Prostate gland (tissue), 2 donors: ENCODE measurements at regions not wholly inside any gene's neighbourhood (a gene's known extent, or its start where the extent isn't known, plus 50 kb on each side); places are given as distances from the start of the nearest gene placed in this dataset.

Experiments
- DNase-seq: peaks from one replicate; pipeline ENCODE4 v3.0.0-alpha.2; 2019; ENCODE audit warnings: low spot score
- H3K27ac ChIP-seq, 2 donors: fragments of 200-600 bp; sonication (generic); 2 replicates each; pipeline ENCODE4 v1.5.1; 2017 to 2019
- H3K27me3 ChIP-seq: fragments of 200-600 bp; sonication (generic); replicated peaks from 2 replicates; pipeline ENCODE4 v1.5.1; 2019; ENCODE audit not compliant: insufficient read depth
- H3K36me3 ChIP-seq, 2 donors: fragments of 200-600 bp; sonication (generic); 1 replicate in 1 of 2; 2 replicates in 1 of 2; pipeline versions ENCODE4 v1.5.1 to v1.8.1; 2017 to 2019
- H3K4me1 ChIP-seq: fragments of 200-600 bp; sonication (generic); replicated peaks from 2 replicates; pipeline ENCODE4 v1.5.1; 2019
- H3K4me3 ChIP-seq, 2 donors: fragments of 200-600 bp; sonication (generic); 2 replicates each; pipeline ENCODE4 v1.5.1; 2017 to 2019
- H3K9me3 ChIP-seq: fragments of 200-600 bp; sonication (generic); 2 replicates; pipeline ENCODE4 v1.5.1; 2017
- POLR2A ChIP-seq: fragments of 450-650 bp; IDR thresholded peaks from one replicate; pipeline ENCODE4 v1.6.1; 2016; ENCODE audit warnings: antibody characterized with exemption, mild to moderate bottlenecking
- POLR2AphosphoS5 ChIP-seq: sonication (generic); formaldehyde crosslinking; IDR thresholded peaks from one replicate; pipeline ENCODE4 v1.6.1; 2017; ENCODE audit warnings: antibody characterized with exemption
- WGBS: methylation state at CpG from one replicate; pipeline ENCODE4 v1.1.5; 2018; 5-methylcytosine and 5-hydroxymethylcytosine counted together
- intact Hi-C: fragments of 100-400 bp; cut with DNase I; formaldehyde crosslinking; loops from one replicate; pipeline ENCODE4 v1.14.2; 2022
- TF ChIP-seq, protein P1 (sequence below), 4 experiments: fragments of 200-600 bp in 2 of 4; fragments of 450-650 bp in 2 of 4; sonication (generic) in 2 of 4; IDR thresholded peaks; 1 replicate in 3 of 4; 2 replicates in 1 of 4; pipeline ENCODE4 v1.5.1; 2016 to 2019; ENCODE audit warnings: antibody characterized with exemption in 4 of 4, mild to moderate bottlenecking in 2 of 4, moderate library complexity in 2 of 4

DNA sequence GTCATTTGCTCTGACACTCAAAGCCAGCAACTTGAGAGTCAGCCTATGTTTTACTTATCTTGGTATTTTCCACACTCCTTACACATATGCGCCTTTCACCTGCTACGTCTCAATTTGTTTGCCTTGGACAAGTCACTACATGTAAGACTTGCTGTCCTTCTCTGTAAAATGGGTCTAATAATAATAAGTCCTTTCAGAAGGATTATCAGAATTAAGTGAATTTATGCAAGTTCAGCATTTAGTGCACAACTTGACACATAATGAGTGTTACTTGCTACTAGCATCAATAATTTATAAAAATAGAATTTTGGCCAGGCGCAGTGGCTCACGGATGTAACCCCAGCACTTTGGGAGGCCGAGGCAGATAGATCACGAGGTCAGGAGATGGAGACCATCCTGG is 71.1 kb upstream of the UBL3 start:
- no peak for TF ChIP-seq POLR2A
- TF ChIP-seq, protein P1, sequence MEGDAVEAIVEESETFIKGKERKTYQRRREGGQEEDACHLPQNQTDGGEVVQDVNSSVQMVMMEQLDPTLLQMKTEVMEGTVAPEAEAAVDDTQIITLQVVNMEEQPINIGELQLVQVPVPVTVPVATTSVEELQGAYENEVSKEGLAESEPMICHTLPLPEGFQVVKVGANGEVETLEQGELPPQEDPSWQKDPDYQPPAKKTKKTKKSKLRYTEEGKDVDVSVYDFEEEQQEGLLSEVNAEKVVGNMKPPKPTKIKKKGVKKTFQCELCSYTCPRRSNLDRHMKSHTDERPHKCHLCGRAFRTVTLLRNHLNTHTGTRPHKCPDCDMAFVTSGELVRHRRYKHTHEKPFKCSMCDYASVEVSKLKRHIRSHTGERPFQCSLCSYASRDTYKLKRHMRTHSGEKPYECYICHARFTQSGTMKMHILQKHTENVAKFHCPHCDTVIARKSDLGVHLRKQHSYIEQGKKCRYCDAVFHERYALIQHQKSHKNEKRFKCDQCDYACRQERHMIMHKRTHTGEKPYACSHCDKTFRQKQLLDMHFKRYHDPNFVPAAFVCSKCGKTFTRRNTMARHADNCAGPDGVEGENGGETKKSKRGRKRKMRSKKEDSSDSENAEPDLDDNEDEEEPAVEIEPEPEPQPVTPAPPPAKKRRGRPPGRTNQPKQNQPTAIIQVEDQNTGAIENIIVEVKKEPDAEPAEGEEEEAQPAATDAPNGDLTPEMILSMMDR (IDR thresholded peaks at IDR 0.05), result no peak
- no peak for TF ChIP-seq POLR2AphosphoS5
- no peaks in the 10 kb centered on the region for H3K27me3 ChIP-seq
- no peak for DNase-seq
- intact Hi-C loops, result loop anchor here (5.0 to 10.0 kb wide), 2 partner anchors 69 to 193 kb away; partner anchors contain the start of gene UBL3
- peaks cover 12% of the 10 kb centered on the region for H3K4me1 ChIP-seq
- H3K27ac ChIP-seq, result no peak overlapping the region
- 90% methylated on average over 6 of the region's 6 CpGs for WGBS
- H3K36me3 ChIP-seq, result no peaks in the 10 kb centered on the region
- H3K9me3 ChIP-seq, result no peaks in the 10 kb centered on the region
- no peak overlapping the region for H3K4me3 ChIP-seq

DNA sequence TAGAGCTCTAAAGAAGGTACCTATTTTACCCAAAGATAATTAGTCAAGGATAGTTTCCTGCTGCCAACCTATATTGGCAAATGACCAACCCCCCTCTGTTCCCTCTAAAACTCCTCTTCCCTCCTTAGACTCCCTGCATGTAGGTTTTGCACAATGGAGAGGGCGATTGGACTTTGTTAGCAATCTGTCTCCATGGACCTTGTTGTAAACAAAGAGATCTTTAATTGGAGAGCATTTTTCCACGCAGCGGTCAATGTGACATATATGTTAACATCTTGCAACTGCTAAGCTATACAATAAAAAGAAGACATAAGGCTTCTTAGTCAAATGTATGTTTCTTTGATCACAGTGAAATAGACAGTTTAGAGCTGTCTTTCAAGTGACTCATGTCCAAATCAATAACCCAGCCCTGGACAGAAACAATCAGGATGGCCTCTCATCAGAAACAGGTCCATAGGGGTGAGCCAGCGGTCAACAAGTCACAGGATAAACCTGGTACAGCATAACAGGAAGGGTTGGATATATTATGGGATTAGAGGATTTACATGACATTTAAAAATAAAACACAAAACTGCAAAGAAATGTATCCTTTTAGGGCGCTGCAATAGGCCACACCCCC is 69.7 kb upstream of the UBL3 start:
- Histone ChIP-seq H3K27me3 (no peaks in the 10 kb centered on the region), H3K27ac (no peak overlapping the region), H3K4me1 (peaks cover 11% of the 10 kb centered on the region), H3K9me3 (no peaks in the 10 kb centered on the region), H3K36me3 (no peaks in the 10 kb centered on the region), H3K4me3 (no peak overlapping the region)
- intact Hi-C loops, result loop anchor here (5.0 to 10.0 kb wide), 2 partner anchors 68 to 195 kb away; partner anchors contain the start of gene UBL3
- 71% methylated on average over 5 of the region's 5 CpGs for WGBS
- TF ChIP-seq POLR2A (no peak), POLR2AphosphoS5 (no peak)
- TF ChIP-seq, protein P1 (IDR thresholded peaks at IDR 0.05), result no peak
- DNase-seq, result no peak

DNA sequence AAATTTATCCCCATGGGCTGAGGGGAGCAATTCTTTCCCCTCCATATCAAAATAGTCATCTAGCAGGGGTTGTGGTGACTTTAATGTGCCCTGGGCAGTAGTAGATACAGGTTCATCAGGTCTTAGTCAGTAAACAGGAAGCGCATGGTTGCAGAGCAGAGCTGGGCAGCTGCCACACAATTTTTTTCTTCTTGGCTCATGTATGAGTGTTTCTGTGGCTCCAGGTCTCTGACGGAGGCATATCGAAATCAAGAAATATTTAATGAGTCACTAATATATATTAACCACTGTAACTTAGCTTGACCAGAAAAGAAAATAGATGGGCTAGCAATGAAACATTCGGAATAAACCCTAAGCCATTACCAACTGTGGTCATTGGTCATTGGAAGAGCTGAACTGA is 68.4 kb upstream of the UBL3 start:
- 63% methylated on average over 4 of the region's 4 CpGs for WGBS
- TF ChIP-seq, protein P1 (IDR thresholded peaks at IDR 0.05), result no peak
- TF ChIP-seq POLR2AphosphoS5, result peak; percentile 79
- intact Hi-C loops, result no loop called here
- DNase-seq, result peak; percentile 78
- H3K27ac ChIP-seq, result no peak overlapping the region
- no peaks in the 10 kb centered on the region for H3K27me3 ChIP-seq
- no peaks in the 10 kb centered on the region for H3K36me3 ChIP-seq
- H3K9me3 ChIP-seq, result no peaks in the 10 kb centered on the region
- H3K4me1 ChIP-seq, result no peaks in the 10 kb centered on the region
- no peak overlapping the region for H3K4me3 ChIP-seq

DNA sequence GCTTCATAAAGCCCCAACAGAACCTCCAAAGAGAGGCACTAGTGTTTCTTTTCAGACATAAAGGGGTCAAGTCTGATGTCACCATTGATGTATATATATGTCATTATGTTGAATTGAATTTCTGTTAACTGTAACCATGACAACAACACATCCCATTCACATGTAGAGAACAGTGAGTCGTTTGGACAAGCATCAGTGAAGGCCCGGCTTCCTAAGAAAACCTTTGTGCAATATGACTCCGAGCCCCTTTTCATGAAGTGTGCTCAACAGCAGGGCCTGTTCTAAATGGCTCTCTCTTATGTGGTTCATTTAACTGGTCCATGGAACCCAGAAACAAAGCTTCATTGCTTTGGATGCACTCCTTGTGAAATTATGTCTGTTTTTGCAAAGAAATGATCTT is 67.2 kb upstream of the UBL3 start:
- Histone ChIP-seq H3K27ac (no peak overlapping the region), H3K9me3 (no peaks in the 10 kb centered on the region), H3K27me3 (no peaks in the 10 kb centered on the region), H3K4me3 (no peak overlapping the region), H3K36me3 (no peaks in the 10 kb centered on the region), H3K4me1 (no peaks in the 10 kb centered on the region)
- DNase-seq, result no peak
- TF ChIP-seq POLR2AphosphoS5 (no peak), POLR2A (no peak)
- TF ChIP-seq, protein P1 (IDR thresholded peaks at IDR 0.05), result no peak
- 69% methylated on average over 3 of the region's 3 CpGs for WGBS
- intact Hi-C loops, result no loop called here

DNA sequence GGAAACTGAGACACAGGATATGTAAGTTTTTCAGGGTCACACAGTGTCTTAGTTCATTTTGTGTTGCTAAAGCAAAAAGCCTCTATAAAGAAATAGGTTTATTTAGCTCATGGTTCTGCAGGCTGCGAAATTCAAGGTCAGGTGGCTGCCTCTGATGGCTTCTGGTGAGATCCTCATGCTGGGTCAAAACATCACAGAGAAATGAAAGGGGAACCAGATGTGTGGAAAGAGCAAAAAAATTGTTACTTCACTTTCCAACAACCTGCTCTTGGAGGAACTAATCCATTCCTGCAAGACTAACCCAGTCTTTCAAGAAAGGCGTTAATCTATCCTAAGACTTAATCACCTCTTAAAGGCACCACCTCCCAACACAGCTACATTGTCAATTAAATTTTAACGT is 64.2 kb upstream of the UBL3 start:
- no peak for DNase-seq
- no peak overlapping the region for H3K4me3 ChIP-seq
- H3K36me3 ChIP-seq, result no peaks in the 10 kb centered on the region
- TF ChIP-seq POLR2A (no peak), POLR2AphosphoS5 (no peak)
- TF ChIP-seq, protein P1 (IDR thresholded peaks at IDR 0.05), result no peak
- no peak overlapping the region for H3K27ac ChIP-seq
- WGBS, result 72% methylated on average over 3 of the region's 3 CpGs
- intact Hi-C loops, result no loop called here
- no peaks in the 10 kb centered on the region for H3K4me1 ChIP-seq
- H3K9me3 ChIP-seq, result no peaks in the 10 kb centered on the region
- H3K27me3 ChIP-seq, result no peaks in the 10 kb centered on the region
